Vagina (tissue), 2 donors: ENCODE measurements at regions not wholly inside any gene's neighbourhood (a gene's known extent, or its start where the extent isn't known, plus 50 kb on each side); places are given as distances from the start of the nearest gene placed in this dataset.

Experiments
- DNase-seq, 2 donors: peaks; one replicate each; pipeline ENCODE4 v3.0.0-alpha.2; 2017; ENCODE audit errors: extremely low spot score in 2 of 2
- H3K27ac ChIP-seq: fragments of 200-600 bp; sonication (generic); one replicate; pipeline ENCODE4 v1.5.1; 2019
- H3K27me3 ChIP-seq: fragments of 200-600 bp; sonication (generic); one replicate; pipeline ENCODE4 v1.5.1; 2019
- H3K36me3 ChIP-seq, 2 donors: fragments of 200-600 bp; sonication (generic); one replicate each; pipeline ENCODE4 v1.5.1; 2017 to 2019
- H3K4me1 ChIP-seq: fragments of 200-600 bp; sonication (generic); one replicate; pipeline ENCODE4 v1.5.1; 2019
- H3K4me3 ChIP-seq, 2 donors: fragments of 200-600 bp; sonication (generic); 1 replicate in 1 of 2; 2 replicates in 1 of 2; pipeline ENCODE4 v1.5.1; 2016 to 2019
- H3K9me3 ChIP-seq: fragments of 200-600 bp; sonication (generic); one replicate; pipeline ENCODE4 v1.5.1; 2019
- CTCF ChIP-seq, 3 experiments: fragments of 450-650 bp in 2 of 3; fragments of 200-600 bp in 1 of 3; sonication (generic) in 1 of 3; IDR thresholded peaks; one replicate each; pipeline ENCODE4 v1.5.1; 2017 to 2019; ENCODE audit warnings: antibody characterized with exemption in 3 of 3, mild to moderate bottlenecking in 2 of 3, moderate library complexity in 2 of 3
- POLR2A ChIP-seq, 2 donors: fragments of 450-650 bp; IDR thresholded peaks; one replicate each; pipeline ENCODE4 v1.6.1; 2017; ENCODE audit warnings: antibody characterized with exemption in 2 of 2, mild to moderate bottlenecking in 2 of 2, moderate library complexity in 2 of 2
- POLR2AphosphoS5 ChIP-seq, 2 donors: sonication (generic); formaldehyde crosslinking; IDR thresholded peaks; one replicate each; pipeline ENCODE4 v1.9.0; 2017; ENCODE audit warnings: antibody characterized with exemption in 2 of 2, mild to moderate bottlenecking in 2 of 2, low read depth in 1 of 2; ENCODE audit not compliant: insufficient read depth in 1 of 2
- intact Hi-C: fragments of 100-400 bp; cut with DNase I; formaldehyde crosslinking; loops from one replicate; pipeline ENCODE4 v1.15.1; 2023

GRCh38 chr7:153452661-153453060 lies 599.5 kb upstream of the DPP6 start:
- no peaks in the 10 kb centered on the region for H3K36me3 ChIP-seq
- H3K27me3 ChIP-seq, result no peaks in the 10 kb centered on the region
- H3K27ac ChIP-seq, result no peak overlapping the region
- no peaks in the 10 kb centered on the region for H3K9me3 ChIP-seq
- no peaks in the 10 kb centered on the region for H3K4me1 ChIP-seq
- intact Hi-C loops, result no loop called here
- no peak for DNase-seq
- TF ChIP-seq CTCF (IDR thresholded peaks at IDR 0.05), result no peak
- TF ChIP-seq POLR2A (IDR thresholded peaks at IDR 0.05), result no peak
- TF ChIP-seq POLR2AphosphoS5 (IDR thresholded peaks at IDR 0.05; ENCODE audit: insufficient read depth in 1 of 2, low read depth in 1 of 2), result no peak
- H3K4me3 ChIP-seq, result no peak overlapping the region

GRCh38 chr7:153454306-153454705 lies 597.9 kb upstream of the DPP6 start:
- H3K27me3 ChIP-seq, result no peaks in the 10 kb centered on the region
- intact Hi-C loops, result no loop called here
- TF ChIP-seq POLR2AphosphoS5 (IDR thresholded peaks at IDR 0.05; ENCODE audit: insufficient read depth in 1 of 2, low read depth in 1 of 2), result no peak
- TF ChIP-seq CTCF (IDR thresholded peaks at IDR 0.05), result no peak
- TF ChIP-seq POLR2A (IDR thresholded peaks at IDR 0.05), result no peak
- no peaks in the 10 kb centered on the region for H3K4me1 ChIP-seq
- DNase-seq, result no peak
- no peak overlapping the region for H3K27ac ChIP-seq
- no peaks in the 10 kb centered on the region for H3K9me3 ChIP-seq
- H3K36me3 ChIP-seq, result no peaks in the 10 kb centered on the region
- H3K4me3 ChIP-seq, result no peak overlapping the region

GRCh38 chr7:153457746-153458145 lies 594.5 kb upstream of the DPP6 start:
- no peaks in the 10 kb centered on the region for H3K27me3 ChIP-seq
- no peak for TF ChIP-seq CTCF (IDR thresholded peaks at IDR 0.05)
- no peak for TF ChIP-seq POLR2A (IDR thresholded peaks at IDR 0.05)
- no peak for TF ChIP-seq POLR2AphosphoS5 (IDR thresholded peaks at IDR 0.05; ENCODE audit: insufficient read depth in 1 of 2, low read depth in 1 of 2)
- no peaks in the 10 kb centered on the region for H3K4me1 ChIP-seq
- no peak overlapping the region for H3K4me3 ChIP-seq
- no peak overlapping the region for H3K27ac ChIP-seq
- no peaks in the 10 kb centered on the region for H3K36me3 ChIP-seq
- no peak for DNase-seq
- intact Hi-C loops, result no loop called here
- no peaks in the 10 kb centered on the region for H3K9me3 ChIP-seq

- Histone ChIP-seq H3K36me3 (no peaks in the 10 kb centered on the region), H3K4me3 (no peak overlapping the region), H3K9me3 (no peaks in the 10 kb centered on the region), H3K27me3 (no peaks in the 10 kb centered on the region), H3K27ac (no peak overlapping the region), H3K4me1 (no peaks in the 10 kb centered on the region)
- no peak for DNase-seq
- no peak for TF ChIP-seq POLR2A (IDR thresholded peaks at IDR 0.05)
- TF ChIP-seq CTCF (IDR thresholded peaks at IDR 0.05), result no peak
- no peak for TF ChIP-seq POLR2AphosphoS5 (IDR thresholded peaks at IDR 0.05; ENCODE audit: insufficient read depth in 1 of 2, low read depth in 1 of 2)
- intact Hi-C loops, result no loop called here
These were observed 582.1 kb upstream of the DPP6 start for GRCh38 chr7:153470004-153470671.

GRCh38 chr7:153472516-153472915 lies 579.7 kb upstream of the DPP6 start:
- no peak overlapping the region for H3K4me3 ChIP-seq
- TF ChIP-seq POLR2A (IDR thresholded peaks at IDR 0.05) (no peak), POLR2AphosphoS5 (IDR thresholded peaks at IDR 0.05; ENCODE audit: insufficient read depth in 1 of 2, low read depth in 1 of 2) (no peak), CTCF (IDR thresholded peaks at IDR 0.05) (no peak)
- H3K27me3 ChIP-seq, result no peaks in the 10 kb centered on the region
- intact Hi-C loops, result no loop called here
- no peaks in the 10 kb centered on the region for H3K4me1 ChIP-seq
- no peaks in the 10 kb centered on the region for H3K9me3 ChIP-seq
- H3K27ac ChIP-seq, result no peak overlapping the region
- DNase-seq, result no peak
- H3K36me3 ChIP-seq, result no peaks in the 10 kb centered on the region
